ENCODE measurements at regions not wholly inside any gene's neighbourhood (a gene's known extent, or its start where the extent isn't known, plus 50 kb on each side); places are given as distances from the start of the nearest gene placed in this dataset.

GRCh38 chr1:83761167-83762038 is 237.5 kb downstream of the TTLL7 start:
- no peaks in the 10 kb centered on the region for H3K27me3 Mint-ChIP-seq
- H3K36me3 Mint-ChIP-seq = no peaks in the 10 kb centered on the region
- peaks cover 23% of the 10 kb centered on the region for H3K4me1 Mint-ChIP-seq
- no peak overlapping the region for H3K4me3 Mint-ChIP-seq
- ATAC-seq = peak; percentile 100
- H3K27ac Mint-ChIP-seq = no peak overlapping the region
- H3K9me3 Mint-ChIP-seq = no peaks in the 10 kb centered on the region

DNA sequence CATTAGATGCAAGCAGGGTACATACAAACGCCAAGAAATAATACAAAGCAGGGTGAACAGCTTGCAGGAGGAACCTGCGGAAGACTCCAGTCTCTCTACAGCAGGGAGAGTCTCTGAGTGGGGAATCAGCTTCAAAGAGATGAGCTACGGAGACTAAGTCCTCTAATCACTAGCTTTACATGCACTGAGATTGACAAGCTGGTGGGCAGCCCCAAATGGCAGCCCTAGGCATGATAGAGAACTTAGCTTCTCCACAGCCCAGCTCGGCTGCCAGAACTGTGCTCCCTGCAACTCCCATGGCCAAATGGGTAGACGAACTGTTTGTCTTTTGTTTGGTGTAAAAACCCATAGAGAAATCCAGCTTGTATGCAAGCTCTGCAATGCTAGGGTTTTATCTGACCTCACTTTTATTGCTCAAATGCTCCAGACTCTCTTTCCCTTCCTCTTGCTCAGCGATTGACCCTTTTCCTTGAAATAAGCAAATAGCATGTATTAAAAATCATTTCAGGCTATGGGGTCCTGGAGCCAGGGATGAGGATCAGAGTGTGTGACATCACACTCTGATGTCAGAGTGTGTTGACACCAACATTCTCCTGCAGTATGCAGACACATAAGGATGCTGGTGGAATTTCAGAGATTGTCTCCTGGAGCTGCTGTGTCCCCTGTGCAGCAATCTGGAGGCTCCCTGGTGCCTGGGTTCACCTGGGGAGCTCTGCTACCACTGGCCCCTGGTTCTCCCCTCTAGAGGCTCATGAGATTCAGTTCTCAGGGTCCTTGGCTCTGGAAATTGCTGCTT is 238.5 kb downstream of the TTLL7 start:
- Mint-ChIP-seq H3K4me1 (peaks cover 31% of the 10 kb centered on the region), H3K36me3 (no peaks in the 10 kb centered on the region), H3K27ac (no peak overlapping the region), H3K4me3 (no peak overlapping the region), H3K9me3 (no peaks in the 10 kb centered on the region), H3K27me3 (no peaks in the 10 kb centered on the region)
- ATAC-seq = peak; percentile 18

DNA sequence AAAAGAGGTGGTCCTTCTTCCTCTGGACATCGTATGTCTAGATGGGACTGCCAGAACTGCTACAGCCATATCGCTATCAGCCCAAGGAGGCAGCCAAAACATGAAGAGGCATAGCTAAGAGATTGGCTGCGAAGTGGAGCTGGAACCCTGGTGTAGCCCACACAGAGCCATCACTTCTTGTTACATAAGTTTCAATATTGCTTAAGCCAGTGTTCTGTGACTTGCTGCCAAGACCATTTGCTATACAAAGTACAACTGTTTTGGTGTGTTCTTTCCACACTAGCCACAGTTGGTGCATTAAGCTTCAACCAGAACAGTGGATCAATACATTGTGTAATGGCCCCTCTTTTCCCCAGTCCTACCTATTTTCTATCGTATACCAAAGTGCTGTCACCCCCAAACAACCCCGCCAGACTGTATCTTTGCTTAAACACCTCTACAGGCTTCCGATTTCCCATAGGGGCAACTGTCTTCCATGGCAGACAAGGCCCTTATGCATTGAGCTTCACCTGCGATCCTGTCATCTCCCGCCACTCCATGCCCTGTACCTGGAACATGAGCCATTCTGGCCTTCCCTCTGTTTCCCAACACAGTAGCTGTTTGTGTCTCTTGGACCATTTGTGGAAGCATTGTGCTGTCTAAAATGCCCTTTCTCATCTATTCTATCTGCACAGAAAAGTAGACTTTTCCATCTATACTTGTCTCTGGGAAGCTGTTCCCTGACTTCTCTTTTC is 241.8 kb downstream of the TTLL7 start:
- Mint-ChIP-seq H3K4me3 (no peak overlapping the region), H3K27me3 (no peaks in the 10 kb centered on the region)

GRCh38 chr1:83751602-83752001 is 247.3 kb downstream of the TTLL7 start:
- Mint-ChIP-seq H3K36me3 (no peaks in the 10 kb centered on the region), H3K4me1 (peaks cover 15% of the 10 kb centered on the region), H3K4me3 (no peak overlapping the region), H3K27ac (no peak overlapping the region), H3K27me3 (no peaks in the 10 kb centered on the region), H3K9me3 (peaks cover 2% of the 10 kb centered on the region)
- ATAC-seq = no peak

More for the DNA sequence above, 241.8 kb downstream of the TTLL7 start:
- ATAC-seq = no peak
- H3K27ac Mint-ChIP-seq = no peak overlapping the region
- no peaks in the 10 kb centered on the region for H3K36me3 Mint-ChIP-seq
- H3K4me1 Mint-ChIP-seq = peaks cover 29% of the 10 kb centered on the region
- H3K9me3 Mint-ChIP-seq = no peaks in the 10 kb centered on the region

- no peaks in the 10 kb centered on the region for H3K36me3 Mint-ChIP-seq
- no peak for ATAC-seq
- no peak overlapping the region for H3K4me3 Mint-ChIP-seq
- H3K9me3 Mint-ChIP-seq = peaks cover 2% of the 10 kb centered on the region
- no peaks in the 10 kb centered on the region for H3K27me3 Mint-ChIP-seq
- no peak overlapping the region for H3K27ac Mint-ChIP-seq
- H3K4me1 Mint-ChIP-seq = peaks cover 12% of the 10 kb centered on the region
Measured at GRCh38 chr1:83750201-83750600, 248.7 kb downstream of the TTLL7 start.

GRCh38 chr1:83747853-83748482 is 251.0 kb downstream of the TTLL7 start:
- H3K36me3 Mint-ChIP-seq = no peaks in the 10 kb centered on the region
- H3K4me1 Mint-ChIP-seq = peaks cover 12% of the 10 kb centered on the region
- peaks cover 2% of the 10 kb centered on the region for H3K9me3 Mint-ChIP-seq
- no peaks in the 10 kb centered on the region for H3K27me3 Mint-ChIP-seq
- H3K27ac Mint-ChIP-seq = no peak overlapping the region
- no peak for ATAC-seq
- H3K4me3 Mint-ChIP-seq = no peak overlapping the region

DNA sequence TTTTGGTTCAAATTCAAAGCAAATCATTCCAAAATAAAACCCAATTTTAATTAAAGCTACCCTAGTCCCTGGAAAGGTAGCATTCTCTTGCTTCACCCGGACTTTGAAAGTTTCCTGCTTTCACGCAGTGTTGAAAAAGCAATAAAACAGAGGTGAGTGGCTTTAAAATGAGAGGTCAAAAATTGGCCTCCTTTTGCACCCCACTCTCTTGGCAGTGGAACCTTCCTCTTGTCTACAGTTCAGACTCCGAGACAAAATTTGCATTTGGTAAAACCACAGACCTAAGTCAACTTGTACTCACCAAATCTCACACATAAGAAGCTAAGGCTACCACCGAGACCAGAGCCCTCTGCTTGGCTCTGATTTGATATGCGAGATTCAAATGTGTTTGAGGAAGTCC is 252.7 kb downstream of the TTLL7 start:
- no peaks in the 10 kb centered on the region for H3K27me3 Mint-ChIP-seq
- peak; percentile 76 for ATAC-seq
- no peaks in the 10 kb centered on the region for H3K36me3 Mint-ChIP-seq
- no peak overlapping the region for H3K27ac Mint-ChIP-seq
- peaks cover 22% of the 10 kb centered on the region for H3K4me1 Mint-ChIP-seq
- H3K4me3 Mint-ChIP-seq = no peak overlapping the region
- no peaks in the 10 kb centered on the region for H3K9me3 Mint-ChIP-seq

GRCh38 chr1:83742446-83742845 is 256.5 kb downstream of the TTLL7 start:
- Mint-ChIP-seq H3K4me3 (no peak overlapping the region), H3K27ac (no peak overlapping the region), H3K9me3 (no peaks in the 10 kb centered on the region), H3K36me3 (no peaks in the 10 kb centered on the region), H3K27me3 (no peaks in the 10 kb centered on the region), H3K4me1 (peaks cover 22% of the 10 kb centered on the region)
- ATAC-seq = no peak

GRCh38 chr1:83741770-83742169 is 257.2 kb downstream of the TTLL7 start:
- Mint-ChIP-seq H3K4me1 (peaks cover 19% of the 10 kb centered on the region), H3K27me3 (no peaks in the 10 kb centered on the region), H3K36me3 (no peaks in the 10 kb centered on the region), H3K9me3 (no peaks in the 10 kb centered on the region), H3K27ac (no peak overlapping the region), H3K4me3 (no peak overlapping the region)
- no peak for ATAC-seq

GRCh38 chr1:83741348-83741747 is 257.6 kb downstream of the TTLL7 start:
- Mint-ChIP-seq H3K27me3 (no peaks in the 10 kb centered on the region), H3K27ac (no peak overlapping the region), H3K36me3 (no peaks in the 10 kb centered on the region), H3K4me3 (no peak overlapping the region), H3K4me1 (peaks cover 15% of the 10 kb centered on the region), H3K9me3 (no peaks in the 10 kb centered on the region)
- ATAC-seq = no peak

- Mint-ChIP-seq H3K36me3 (no peaks in the 10 kb centered on the region), H3K27ac (no peak overlapping the region), H3K4me3 (no peak overlapping the region), H3K9me3 (no peaks in the 10 kb centered on the region), H3K27me3 (no peaks in the 10 kb centered on the region), H3K4me1 (no peaks in the 10 kb centered on the region)
- no peak for ATAC-seq
Measured at GRCh38 chr1:83735526-83735925, 263.4 kb downstream of the TTLL7 start.

DNA sequence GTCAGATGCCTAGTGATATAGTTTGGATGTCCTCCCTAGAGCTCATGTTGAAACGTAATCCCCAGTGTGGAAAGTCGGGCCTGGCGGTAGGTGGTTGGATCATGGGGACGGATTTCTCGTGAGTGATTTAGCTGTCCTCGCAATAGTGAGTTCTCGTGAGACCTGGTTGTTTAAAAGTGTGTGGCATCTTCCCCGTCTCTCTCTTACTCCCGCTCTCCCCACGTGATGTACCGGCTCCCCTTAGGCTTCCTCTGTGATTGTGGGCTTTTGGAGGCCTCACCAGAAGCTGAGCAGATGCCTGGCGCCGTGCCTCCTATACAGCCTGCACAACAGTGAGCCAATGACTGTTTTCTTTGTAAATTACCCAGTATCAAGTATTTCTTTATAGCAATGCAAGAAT is 264.5 kb downstream of the TTLL7 start:
- H3K4me1 Mint-ChIP-seq = no peaks in the 10 kb centered on the region
- ATAC-seq = no peak
- H3K4me3 Mint-ChIP-seq = no peak overlapping the region
- H3K27me3 Mint-ChIP-seq = no peaks in the 10 kb centered on the region
- no peaks in the 10 kb centered on the region for H3K9me3 Mint-ChIP-seq
- H3K27ac Mint-ChIP-seq = no peak overlapping the region
- no peaks in the 10 kb centered on the region for H3K36me3 Mint-ChIP-seq

GRCh38 chr1:83725735-83726360 is 273.1 kb downstream of the TTLL7 start:
- H3K27ac Mint-ChIP-seq = no peak overlapping the region
- ATAC-seq = no peak
- no peak overlapping the region for H3K4me3 Mint-ChIP-seq
- no peaks in the 10 kb centered on the region for H3K4me1 Mint-ChIP-seq
- H3K9me3 Mint-ChIP-seq = no peaks in the 10 kb centered on the region
- no peaks in the 10 kb centered on the region for H3K27me3 Mint-ChIP-seq
- H3K36me3 Mint-ChIP-seq = no peaks in the 10 kb centered on the region

DNA sequence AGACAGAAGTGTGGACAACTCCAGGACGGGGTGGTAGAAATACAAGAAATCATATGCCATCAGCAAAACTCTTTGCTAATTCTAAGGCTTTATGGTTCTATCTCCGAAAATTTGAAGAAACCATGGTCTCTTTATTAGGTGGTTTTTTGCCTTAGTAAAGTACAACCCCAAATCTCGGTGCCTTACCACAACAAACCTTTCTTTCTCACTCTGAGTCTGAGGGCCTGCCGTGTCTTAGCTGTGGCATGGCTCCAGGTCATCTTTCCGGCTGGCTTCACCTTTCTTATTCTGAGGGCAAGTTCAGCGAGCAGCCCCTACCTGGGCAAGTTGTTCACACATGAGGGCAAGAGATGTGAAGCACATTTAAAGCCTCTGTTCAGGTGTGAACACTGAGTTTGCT is 280.6 kb downstream of the TTLL7 start:
- ATAC-seq = no peak
- no peak overlapping the region for H3K4me3 Mint-ChIP-seq
- no peak overlapping the region for H3K27ac Mint-ChIP-seq
- H3K27me3 Mint-ChIP-seq = no peaks in the 10 kb centered on the region
- H3K4me1 Mint-ChIP-seq = no peaks in the 10 kb centered on the region
- H3K36me3 Mint-ChIP-seq = no peaks in the 10 kb centered on the region
- H3K9me3 Mint-ChIP-seq = no peaks in the 10 kb centered on the region
